Mucosa of descending colon (tissue), 3 donors: ENCODE measurements at regions not wholly inside any gene's neighbourhood (a gene's known extent, or its start where the extent isn't known, plus 50 kb on each side); places are given as distances from the start of the nearest gene placed in this dataset.
"Not testable (repeated sequence)": the region's sequence is repeated elsewhere in the genome, so short reads cannot be mapped to it uniquely, and the experiment has no call there.

ENCODE experiments used
- ATAC-seq: fragments of 200-7000 bp; cut with Tn5 transposase; one replicate; pipeline ENCODE4 v1.9.1; 2020; ENCODE audit warnings: mild to moderate bottlenecking, moderate library complexity
- DNase-seq, 3 donors: peaks; one replicate each; pipeline ENCODE4 v3.0.0-alpha.2; 2020
- H3K36me3 ChIP-seq: fragments of 200-600 bp; one replicate; pipeline ENCODE4 v1.8.0; 2021; ENCODE audit warnings: low read depth, mild to moderate bottlenecking
- H3K4me1 ChIP-seq: fragments of 200-600 bp; one replicate; pipeline ENCODE4 v1.8.0; 2021; ENCODE audit warnings: low read depth, mild to moderate bottlenecking
- H3K4me3 ChIP-seq: fragments of 200-600 bp; one replicate; pipeline ENCODE4 v1.8.0; 2021; ENCODE audit warnings: mild to moderate bottlenecking
- H3K9me3 ChIP-seq: fragments of 200-600 bp; one replicate; pipeline ENCODE4 v1.8.0; 2021; ENCODE audit warnings: mild to moderate bottlenecking
- intact Hi-C, 2 donors: fragments of 100-400 bp; cut with DNase I in 1 of 2; cut with micrococcal nuclease in 1 of 2; formaldehyde crosslinking; loops; one replicate each; pipeline versions ENCODE4 v1.11.0 to v1.11.1; 2022; cut with DNase I, micrococcal nuclease
- TF ChIP-seq, protein P1 (sequence below): fragments of 200-600 bp; IDR thresholded peaks from one replicate; pipeline ENCODE4 v1.8.0; 2022; ENCODE audit warnings: antibody characterized with exemption, mild to moderate bottlenecking
- donor health status: DM: no; HTN: no; CAD: no; lungs with moderate emphysema.
- donor health status: DM: no; HTN: no; CAD: no.
- donor health status: DM: no; HTN: yes; CAD: no.

DNA sequence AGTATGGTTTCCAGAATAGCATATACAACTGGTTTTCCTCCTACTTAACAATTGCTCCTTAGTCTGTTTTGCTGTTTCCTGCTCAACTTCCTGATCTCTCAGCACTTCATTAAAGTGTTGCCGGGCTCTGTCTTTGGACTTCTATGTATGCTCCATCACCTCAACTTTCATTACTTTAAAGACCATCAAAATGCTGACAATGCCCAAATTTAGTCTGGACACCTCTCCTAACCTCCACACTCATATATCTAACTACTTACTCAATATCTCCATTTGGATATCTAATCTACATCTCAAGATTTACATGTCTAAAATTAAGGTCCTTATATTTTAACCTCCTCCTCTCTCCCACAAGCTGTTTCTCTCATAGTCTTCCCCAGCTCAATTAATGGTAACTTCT, 54.4 kb upstream of the LGR5 start:
- Histone ChIP-seq H3K4me3 (no peak overlapping the region), H3K36me3 (no peaks in the 10 kb centered on the region), H3K4me1 (no peaks in the 10 kb centered on the region), H3K9me3 (no peaks in the 10 kb centered on the region)
- no peak for DNase-seq
- no peak for ATAC-seq
- TF ChIP-seq, protein P1, sequence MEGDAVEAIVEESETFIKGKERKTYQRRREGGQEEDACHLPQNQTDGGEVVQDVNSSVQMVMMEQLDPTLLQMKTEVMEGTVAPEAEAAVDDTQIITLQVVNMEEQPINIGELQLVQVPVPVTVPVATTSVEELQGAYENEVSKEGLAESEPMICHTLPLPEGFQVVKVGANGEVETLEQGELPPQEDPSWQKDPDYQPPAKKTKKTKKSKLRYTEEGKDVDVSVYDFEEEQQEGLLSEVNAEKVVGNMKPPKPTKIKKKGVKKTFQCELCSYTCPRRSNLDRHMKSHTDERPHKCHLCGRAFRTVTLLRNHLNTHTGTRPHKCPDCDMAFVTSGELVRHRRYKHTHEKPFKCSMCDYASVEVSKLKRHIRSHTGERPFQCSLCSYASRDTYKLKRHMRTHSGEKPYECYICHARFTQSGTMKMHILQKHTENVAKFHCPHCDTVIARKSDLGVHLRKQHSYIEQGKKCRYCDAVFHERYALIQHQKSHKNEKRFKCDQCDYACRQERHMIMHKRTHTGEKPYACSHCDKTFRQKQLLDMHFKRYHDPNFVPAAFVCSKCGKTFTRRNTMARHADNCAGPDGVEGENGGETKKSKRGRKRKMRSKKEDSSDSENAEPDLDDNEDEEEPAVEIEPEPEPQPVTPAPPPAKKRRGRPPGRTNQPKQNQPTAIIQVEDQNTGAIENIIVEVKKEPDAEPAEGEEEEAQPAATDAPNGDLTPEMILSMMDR = no peak
- intact Hi-C loops = no loop called here

DNA sequence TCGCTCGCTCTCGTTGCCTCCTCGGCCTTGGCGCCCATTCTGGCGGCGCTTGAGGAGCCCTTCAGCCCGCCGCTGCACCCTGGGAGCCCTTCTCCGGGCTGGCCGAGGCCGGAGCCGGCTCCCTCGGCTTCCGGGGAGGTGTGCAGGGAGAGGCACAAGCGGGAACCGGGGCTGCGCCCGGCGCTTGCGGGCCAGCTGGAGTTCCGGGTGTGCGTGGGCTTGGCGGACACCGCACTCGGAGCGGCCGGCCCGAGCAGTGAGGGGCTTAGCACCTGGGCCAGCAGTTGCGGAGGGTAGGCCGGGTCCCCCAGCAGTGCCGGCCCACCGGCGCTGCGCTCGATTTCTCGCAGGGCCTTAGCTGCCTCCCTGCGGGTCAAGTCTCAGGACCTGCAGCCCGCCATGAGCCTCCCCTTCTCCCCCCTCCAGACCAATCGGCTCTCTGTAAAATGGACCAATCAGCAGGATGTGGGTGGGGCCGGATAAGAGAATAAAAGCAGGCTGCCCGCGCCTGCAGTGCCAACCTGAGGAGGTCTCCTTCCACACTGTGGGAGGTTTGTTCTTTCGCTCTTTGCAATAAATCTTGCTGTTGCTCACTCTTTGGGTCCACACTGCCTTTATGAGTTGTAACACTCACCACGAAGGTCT, 62.8 kb upstream of the LGR5 start:
- ATAC-seq, H3K4me3 ChIP-seq, H3K36me3 ChIP-seq, H3K9me3 ChIP-seq, intact Hi-C loops, DNase-seq, H3K4me1 ChIP-seq: not testable (repeated sequence)

DNA sequence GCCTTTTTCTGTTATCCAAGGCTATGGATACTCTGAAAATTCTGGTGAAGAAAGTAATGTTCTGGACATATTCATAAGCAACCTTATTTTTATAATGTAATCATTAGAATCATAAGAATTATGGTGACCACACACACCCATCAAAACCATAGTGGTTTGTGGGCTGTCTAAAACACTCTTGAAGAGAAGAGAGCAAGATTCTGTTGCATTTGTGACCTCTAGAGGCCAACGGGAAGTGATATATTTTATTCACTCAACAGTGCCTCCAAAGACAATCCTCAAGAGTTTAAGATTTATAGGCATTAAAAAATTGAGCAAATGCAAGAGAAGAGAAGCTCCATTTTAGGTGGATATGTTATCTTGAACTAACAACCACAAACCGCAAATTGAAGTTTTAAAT, 68.5 kb upstream of the LGR5 start:
- Histone ChIP-seq H3K9me3 (no peaks in the 10 kb centered on the region), H3K4me1 (no peaks in the 10 kb centered on the region), H3K4me3 (no peak overlapping the region), H3K36me3 (no peaks in the 10 kb centered on the region)
- peak in 1 of 3 donors; percentile 8 for DNase-seq
- TF ChIP-seq, protein P1 = no peak
- intact Hi-C loops = no loop called here
- peak; percentile 49 for ATAC-seq

DNA sequence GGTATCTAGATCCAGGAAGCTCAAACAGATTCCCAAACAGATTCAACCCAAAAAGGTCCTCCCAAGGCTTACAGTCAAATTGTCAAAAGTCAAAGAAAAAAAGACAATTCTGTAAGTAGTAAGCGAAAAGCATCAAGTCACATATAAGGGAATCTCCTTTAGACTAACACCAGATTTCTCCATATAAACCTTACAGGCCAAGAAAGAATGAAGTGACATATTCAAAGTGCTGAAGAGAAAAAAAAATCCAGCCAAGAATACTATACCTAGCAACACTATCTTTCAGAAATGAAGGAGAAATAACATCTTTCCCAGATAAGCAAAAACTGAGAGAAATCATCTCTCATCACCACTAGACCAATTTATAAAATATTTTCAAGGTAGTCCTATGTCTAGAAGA, 79.6 kb upstream of the LGR5 start:
- Histone ChIP-seq H3K36me3 (no peaks in the 10 kb centered on the region), H3K4me1 (no peaks in the 10 kb centered on the region), H3K9me3 (peaks cover 20% of the 10 kb centered on the region), H3K4me3 (no peak overlapping the region)
- ATAC-seq (no peak), DNase-seq (no peak)
- TF ChIP-seq, protein P1 = no peak
- intact Hi-C loops = no loop called here

DNA sequence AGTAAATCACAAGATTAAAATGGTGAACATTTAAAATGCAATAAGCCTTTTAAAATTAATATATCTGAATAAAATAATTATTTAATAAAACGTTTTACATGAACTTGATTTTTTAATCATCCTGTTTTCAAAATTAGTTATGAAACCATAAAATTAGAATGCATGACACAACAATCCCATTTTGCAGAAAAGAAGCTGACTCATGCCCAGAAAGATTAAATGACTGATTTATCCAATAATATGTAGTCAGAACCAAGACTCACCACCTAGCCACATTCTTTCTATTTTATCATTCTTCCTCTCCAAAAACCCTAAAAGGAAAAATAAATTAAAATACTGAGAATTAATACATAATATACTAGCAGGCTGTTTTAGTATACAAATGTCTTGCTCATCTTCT, 83.0 kb upstream of the LGR5 start:
- no peaks in the 10 kb centered on the region for H3K4me1 ChIP-seq
- H3K36me3 ChIP-seq = no peaks in the 10 kb centered on the region
- no peak overlapping the region for H3K4me3 ChIP-seq
- intact Hi-C loops = no loop called here
- ATAC-seq (no peak), DNase-seq (no peak)
- TF ChIP-seq, protein P1 = no peak
- H3K9me3 ChIP-seq = peaks cover 20% of the 10 kb centered on the region

DNA sequence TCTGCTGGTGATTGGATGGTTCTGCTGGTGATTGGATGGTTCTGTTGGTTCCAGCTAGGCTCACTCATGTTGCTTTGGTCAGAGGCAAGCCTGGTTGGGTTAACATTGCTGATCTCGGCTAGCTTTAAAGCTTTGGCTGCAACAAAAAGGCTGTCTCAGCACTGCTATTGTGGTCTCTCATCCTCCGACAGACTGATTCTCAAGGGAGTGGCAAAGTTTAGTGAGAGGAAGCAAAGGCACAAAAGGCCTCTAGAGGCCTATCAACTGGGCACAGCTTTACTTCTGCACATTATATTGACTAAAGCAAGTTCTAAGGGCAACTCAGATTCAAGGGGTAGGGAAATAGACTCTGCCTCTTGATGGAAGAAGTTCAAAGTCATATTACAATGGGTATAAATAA, 84.7 kb upstream of the LGR5 start:
- H3K4me1 ChIP-seq = no peaks in the 10 kb centered on the region
- peaks cover 9% of the 10 kb centered on the region for H3K9me3 ChIP-seq
- DNase-seq (no peak), ATAC-seq (no peak)
- no peak overlapping the region for H3K4me3 ChIP-seq
- TF ChIP-seq, protein P1 = no peak
- no peaks in the 10 kb centered on the region for H3K36me3 ChIP-seq
- intact Hi-C loops = no loop called here
